HG02840 (cell line): ENCODE measurements at regions not wholly inside any gene's neighbourhood (a gene's known extent, or its start where the extent isn't known, plus 50 kb on each side); places are given as distances from the start of the nearest gene placed in this dataset.
"Not testable (repeated sequence)": the region's sequence is repeated elsewhere in the genome, so short reads cannot be mapped to it uniquely, and the experiment has no call there.

ENCODE experiments used
- ATAC-seq: cut with Tn5 transposase; IDR thresholded peaks from one replicate; pipeline ENCODE4 v1.9.1; 2021; ENCODE audit warnings: mild to moderate bottlenecking, moderate library complexity, moderate number of reproducible peaks; ENCODE audit not compliant: unreplicated experiment, low FRiP score

- ATAC-seq: not testable (repeated sequence)
These were observed 53.6 kb upstream of the MAPK10 start for GRCh38 chr4:86413426-86413825.

GRCh38 chr4:86414686-86415085 is 54.8 kb upstream of the MAPK10 start:
- ATAC-seq: no peak

GRCh38 chr4:86416081-86416480 is 56.2 kb upstream of the MAPK10 start:
- no peak for ATAC-seq

DNA sequence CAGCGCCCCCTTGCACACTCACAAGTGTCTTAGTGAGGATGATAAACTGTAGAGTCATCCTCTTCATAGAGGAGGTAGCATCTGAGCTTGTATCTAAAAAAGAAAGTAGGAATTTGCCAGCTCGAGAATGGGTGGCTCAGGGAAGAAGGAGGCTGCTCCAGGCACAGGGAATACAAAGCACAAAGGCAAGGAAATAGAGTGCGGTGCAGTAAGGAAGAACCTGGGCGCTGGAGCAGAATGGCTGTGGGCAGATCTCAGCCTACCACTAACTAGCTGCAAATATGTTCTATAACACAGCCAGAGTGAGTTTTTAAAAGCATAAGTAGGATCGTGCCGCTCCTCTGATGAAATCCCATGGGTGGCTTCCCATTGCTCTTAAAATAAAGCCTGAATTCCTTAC is 61.6 kb upstream of the MAPK10 start:
- ATAC-seq: no peak

GRCh38 chr4:86431543-86432116 is 71.8 kb upstream of the MAPK10 start:
- ATAC-seq: no peak

DNA sequence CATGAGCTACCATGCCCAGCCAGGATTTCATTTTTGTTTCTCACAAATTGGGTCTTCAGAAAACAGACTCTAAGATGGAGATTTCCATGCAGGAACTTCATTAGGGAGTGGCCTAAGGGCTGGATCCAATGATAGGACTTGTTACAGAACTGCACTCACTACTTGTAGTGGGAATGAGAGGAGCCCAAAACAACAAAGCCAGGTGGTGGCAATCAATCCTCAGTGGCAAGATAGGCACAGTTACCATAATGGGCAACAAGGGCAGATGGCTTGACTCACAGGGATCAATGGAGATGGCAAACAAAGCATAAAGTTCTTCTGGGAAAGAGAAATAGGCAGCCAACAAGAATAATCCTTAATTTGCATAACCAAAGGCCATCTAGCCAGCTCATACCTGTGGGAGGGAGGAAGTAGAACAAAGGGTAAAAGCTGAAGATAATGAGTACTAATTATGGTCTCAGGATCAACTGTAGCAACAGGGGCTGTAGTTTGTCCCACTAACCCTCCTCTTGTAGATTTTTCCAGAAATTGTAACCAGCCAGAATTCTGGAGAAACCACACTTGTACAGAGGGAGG is 72.8 kb upstream of the MAPK10 start:
- ATAC-seq: no peak

DNA sequence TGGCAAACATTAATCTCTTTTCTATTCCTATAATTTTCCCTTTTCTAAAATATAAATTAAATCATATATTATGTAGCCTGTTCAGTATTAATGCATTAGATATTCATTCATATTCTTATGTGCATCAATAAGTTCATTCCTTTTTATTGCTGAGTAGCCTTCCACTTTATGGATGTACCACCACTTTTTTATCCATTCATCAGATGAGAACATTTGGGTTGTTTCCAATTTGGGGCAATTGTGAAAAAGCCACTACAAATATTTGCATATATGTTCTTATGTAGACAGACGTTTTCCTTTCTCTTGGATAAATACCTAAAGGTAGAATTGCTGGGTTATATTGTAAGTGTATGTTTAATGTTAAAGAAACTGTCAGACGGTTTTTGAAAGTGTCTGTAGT is 79.4 kb upstream of the MAPK10 start:
- ATAC-seq: no peak

DNA sequence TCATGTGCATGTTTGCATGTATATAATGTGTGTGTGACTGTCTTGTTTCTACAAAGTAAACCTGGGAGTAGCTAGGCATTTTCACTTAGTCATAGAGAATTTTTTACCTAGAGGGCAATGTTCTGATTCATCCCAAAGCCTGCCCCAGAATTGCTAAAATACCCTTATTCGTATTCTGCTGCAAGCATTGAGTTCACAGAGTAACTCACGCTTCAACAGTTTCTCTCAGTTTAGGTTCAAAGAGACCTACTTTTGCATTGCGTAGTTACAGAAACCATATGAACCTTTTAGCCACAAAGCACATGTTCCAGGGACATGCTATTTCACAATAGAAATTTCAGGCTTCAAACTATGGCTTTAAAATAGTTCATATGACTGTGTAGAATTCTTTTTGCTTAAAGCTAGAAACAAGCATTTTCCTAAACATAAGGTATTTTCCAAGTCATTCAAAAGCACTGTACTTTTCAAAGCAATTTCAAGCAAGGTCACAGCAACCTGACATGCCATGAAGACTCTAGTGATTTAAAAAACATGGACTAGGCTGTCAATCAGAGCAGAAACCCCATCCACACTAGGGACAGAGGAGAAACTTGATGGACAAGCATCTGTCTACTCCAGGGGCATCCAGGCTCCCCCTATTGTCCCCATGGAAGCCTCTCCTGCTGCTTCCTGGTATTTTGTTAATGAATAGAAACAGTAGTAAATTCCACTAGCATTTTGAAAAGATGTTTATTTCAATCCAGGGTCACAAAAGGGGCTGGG is 81.5 kb upstream of the MAPK10 start:
- no peak for ATAC-seq

DNA sequence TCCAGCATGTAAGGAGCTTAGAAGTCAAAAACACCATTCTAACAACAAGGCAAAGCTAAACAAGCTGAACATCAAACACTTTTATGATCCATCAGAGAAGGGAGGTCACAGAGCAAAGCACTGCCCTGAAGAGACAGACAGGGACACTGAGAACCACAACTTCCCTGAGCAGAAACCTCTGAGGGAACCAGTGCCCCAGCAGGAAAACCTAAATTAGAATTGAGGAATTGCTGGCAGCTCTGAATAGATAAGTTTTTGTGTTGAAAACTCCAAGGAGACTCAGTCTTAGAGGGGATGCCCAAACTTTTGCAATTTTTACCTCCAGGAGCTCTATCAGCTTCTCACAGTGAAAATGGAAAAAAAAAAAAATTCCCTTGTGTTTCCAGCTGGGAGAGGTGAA is 83.0 kb upstream of the MAPK10 start:
- no peak for ATAC-seq

DNA sequence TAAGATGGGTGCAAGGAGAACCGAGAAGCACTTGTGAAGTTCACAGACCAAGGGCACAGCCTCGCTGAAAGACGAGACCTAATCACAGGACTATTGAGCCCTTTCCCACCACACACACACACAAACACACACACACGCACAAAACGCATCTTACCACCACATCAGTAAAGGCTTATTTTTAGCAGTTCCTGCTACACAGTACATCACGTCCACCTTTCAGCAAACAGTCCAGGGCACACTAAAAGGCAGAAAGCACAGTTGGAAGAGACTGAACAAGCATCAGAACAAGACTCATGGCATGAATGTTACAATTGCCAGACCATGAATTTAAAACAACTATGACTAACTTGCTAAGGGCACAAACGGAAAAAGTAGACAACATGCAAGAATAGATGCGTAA is 83.6 kb upstream of the MAPK10 start:
- no peak for ATAC-seq

DNA sequence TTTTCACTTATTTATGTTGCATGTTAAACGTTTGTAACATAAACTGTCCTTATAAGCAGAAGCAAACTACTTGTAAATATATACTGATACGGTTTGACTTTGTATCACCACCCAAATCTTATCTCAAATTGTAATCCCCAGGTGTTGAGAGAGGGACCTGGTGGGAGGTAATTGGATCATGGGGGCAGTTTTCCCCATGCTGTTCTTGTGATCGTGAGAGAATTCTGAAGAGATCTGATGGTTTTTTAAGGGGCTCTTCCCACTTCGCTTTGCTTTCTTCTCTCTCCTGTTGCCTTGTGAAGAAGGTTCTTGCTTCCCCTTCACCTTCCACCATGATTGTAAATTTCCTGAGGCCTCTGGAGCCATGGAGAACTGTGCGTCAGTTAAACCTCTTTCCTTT is 87.1 kb upstream of the MAPK10 start:
- ATAC-seq: no peak

DNA sequence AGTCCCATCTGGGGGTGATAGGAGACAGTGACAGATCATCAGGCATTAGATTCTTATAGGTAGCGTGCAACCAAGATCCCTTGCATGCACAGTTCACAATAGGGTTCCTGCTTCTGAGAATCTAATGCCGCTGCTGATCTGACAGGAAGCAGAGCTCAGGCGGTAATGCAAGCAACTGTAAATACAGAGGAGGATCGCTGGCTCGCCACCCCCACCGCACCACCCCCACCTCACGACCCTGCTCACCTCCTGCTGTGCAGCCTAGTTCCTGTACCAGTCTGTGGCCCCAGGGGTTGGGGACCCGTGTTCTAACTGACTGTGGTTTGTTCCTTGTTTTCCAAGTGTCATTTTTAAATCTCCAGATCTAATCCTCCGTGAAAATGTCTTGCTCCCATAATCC is 89.0 kb upstream of the MAPK10 start:
- no peak for ATAC-seq

DNA sequence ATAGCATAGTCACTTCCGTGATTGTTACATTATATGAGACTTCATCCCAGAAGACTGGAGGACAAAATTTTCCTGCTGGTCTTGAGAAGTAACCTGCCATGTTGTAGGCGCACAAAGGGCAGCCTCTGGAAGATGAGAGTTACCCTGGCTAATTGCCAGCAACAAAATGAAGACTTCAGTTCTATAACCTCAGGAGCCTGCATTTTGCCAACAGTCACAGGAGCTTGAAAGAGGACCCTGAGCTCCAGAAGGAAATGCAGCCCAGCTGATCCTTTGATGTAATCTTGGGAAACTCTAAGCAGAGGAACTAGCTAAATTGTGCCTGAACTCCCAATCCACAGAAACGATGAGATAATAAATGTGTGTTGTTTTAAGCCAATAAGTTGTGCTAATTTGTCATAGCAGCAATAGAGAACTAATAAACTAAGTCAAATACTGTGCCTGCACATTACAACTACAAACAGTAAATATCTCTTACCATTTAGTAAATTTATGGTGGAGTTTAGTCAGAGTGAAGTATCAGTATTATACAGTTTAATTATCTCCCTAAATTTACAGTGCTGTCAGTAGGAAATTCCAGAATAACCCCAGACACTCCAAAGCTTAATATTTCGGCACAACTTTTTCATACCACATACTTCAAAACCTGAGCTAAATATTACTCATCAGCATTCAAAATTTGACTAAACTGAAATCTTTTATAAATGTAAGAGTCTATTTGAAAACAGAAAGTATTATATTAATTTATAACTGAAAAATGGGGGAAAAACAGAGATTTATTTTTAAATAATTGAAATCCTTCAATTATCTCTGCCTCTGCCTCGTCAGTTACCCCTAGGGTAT is 90.1 kb upstream of the MAPK10 start:
- no peak for ATAC-seq

GRCh38 chr4:86450861-86451260 is 91.0 kb upstream of the MAPK10 start:
- ATAC-seq: no peak

GRCh38 chr4:86451560-86452330 is 91.9 kb upstream of the MAPK10 start:
- no peak for ATAC-seq

DNA sequence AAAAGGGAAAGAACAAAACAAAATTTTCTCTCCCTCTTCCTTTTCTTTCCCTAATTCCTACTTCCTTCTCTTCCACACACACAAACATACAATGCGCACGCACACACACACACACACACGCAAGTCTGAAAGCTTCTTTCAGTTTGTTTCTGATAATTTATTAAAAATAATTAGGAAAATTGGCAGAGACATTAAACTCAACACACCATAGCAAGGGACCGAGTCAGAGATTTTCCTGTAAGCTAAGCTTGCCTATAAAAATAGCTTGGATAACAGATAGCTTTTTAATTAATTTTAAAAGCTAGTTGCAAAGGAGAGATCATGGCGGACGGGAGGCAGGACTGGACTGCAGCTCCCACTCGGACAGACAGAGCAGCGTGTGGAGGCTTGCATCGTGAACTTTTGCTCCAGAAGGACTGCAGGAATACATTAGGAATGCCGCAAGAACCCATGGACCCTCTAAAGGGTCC is 92.6 kb upstream of the MAPK10 start:
- no peak for ATAC-seq

GRCh38 chr4:86452924-86453531 is 93.2 kb upstream of the MAPK10 start:
- ATAC-seq: no peak

GRCh38 chr4:86453611-86454072 is 93.8 kb upstream of the MAPK10 start:
- not testable (repeated sequence) for ATAC-seq

GRCh38 chr4:86461849-86462248 is 102.0 kb upstream of the MAPK10 start:
- no peak for ATAC-seq
